Mucosa of descending colon (tissue), 3 donors: ENCODE measurements at regions not wholly inside any gene's neighbourhood (a gene's known extent, or its start where the extent isn't known, plus 50 kb on each side); places are given as distances from the start of the nearest gene placed in this dataset.

Experiments
- ATAC-seq: fragments of 200-7000 bp; cut with Tn5 transposase; one replicate; pipeline ENCODE4 v1.9.1; 2020; ENCODE audit warnings: mild to moderate bottlenecking, moderate library complexity
- DNase-seq, 3 donors: peaks; one replicate each; pipeline ENCODE4 v3.0.0-alpha.2; 2020
- H3K36me3 ChIP-seq: fragments of 200-600 bp; one replicate; pipeline ENCODE4 v1.8.0; 2021; ENCODE audit warnings: low read depth, mild to moderate bottlenecking
- H3K4me1 ChIP-seq: fragments of 200-600 bp; one replicate; pipeline ENCODE4 v1.8.0; 2021; ENCODE audit warnings: low read depth, mild to moderate bottlenecking
- H3K4me3 ChIP-seq: fragments of 200-600 bp; one replicate; pipeline ENCODE4 v1.8.0; 2021; ENCODE audit warnings: mild to moderate bottlenecking
- H3K9me3 ChIP-seq: fragments of 200-600 bp; one replicate; pipeline ENCODE4 v1.8.0; 2021; ENCODE audit warnings: mild to moderate bottlenecking
- intact Hi-C, 2 donors: fragments of 100-400 bp; cut with DNase I in 1 of 2; cut with micrococcal nuclease in 1 of 2; formaldehyde crosslinking; loops; one replicate each; pipeline versions ENCODE4 v1.11.0 to v1.11.1; 2022; cut with DNase I, micrococcal nuclease
- TF ChIP-seq, protein P1 (sequence below): fragments of 200-600 bp; IDR thresholded peaks from one replicate; pipeline ENCODE4 v1.8.0; 2022; ENCODE audit warnings: antibody characterized with exemption, mild to moderate bottlenecking
- donor health status: DM: no; HTN: no; CAD: no; lungs with moderate emphysema.
- donor health status: DM: no; HTN: no; CAD: no.
- donor health status: DM: no; HTN: yes; CAD: no.

DNA sequence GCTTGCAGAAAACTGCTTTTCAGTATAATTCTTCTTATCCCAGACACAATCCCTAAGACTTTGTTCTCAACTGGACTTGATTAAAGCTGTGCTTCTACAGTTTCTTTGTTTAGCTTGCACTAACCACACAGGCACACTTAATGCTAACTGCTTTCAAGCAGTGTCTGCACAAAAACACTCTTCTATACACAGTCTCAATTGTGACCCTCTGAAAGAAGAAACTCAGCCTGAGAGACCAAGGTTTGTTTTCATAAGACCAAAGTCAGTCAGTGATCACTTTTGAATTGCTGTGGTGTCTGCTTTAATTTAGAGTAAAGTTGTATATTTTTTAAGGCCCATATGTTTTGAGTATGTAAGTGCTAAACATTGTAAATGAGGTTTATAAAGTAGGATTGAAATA lies 431.2 kb downstream of the KCTD12 start:
- no peaks in the 10 kb centered on the region for H3K4me1 ChIP-seq
- H3K9me3 ChIP-seq = peaks cover 17% of the 10 kb centered on the region
- no peak overlapping the region for H3K4me3 ChIP-seq
- ATAC-seq = no peak
- no peaks in the 10 kb centered on the region for H3K36me3 ChIP-seq
- DNase-seq = no peak
- intact Hi-C loops = no loop called here
- TF ChIP-seq, protein P1, sequence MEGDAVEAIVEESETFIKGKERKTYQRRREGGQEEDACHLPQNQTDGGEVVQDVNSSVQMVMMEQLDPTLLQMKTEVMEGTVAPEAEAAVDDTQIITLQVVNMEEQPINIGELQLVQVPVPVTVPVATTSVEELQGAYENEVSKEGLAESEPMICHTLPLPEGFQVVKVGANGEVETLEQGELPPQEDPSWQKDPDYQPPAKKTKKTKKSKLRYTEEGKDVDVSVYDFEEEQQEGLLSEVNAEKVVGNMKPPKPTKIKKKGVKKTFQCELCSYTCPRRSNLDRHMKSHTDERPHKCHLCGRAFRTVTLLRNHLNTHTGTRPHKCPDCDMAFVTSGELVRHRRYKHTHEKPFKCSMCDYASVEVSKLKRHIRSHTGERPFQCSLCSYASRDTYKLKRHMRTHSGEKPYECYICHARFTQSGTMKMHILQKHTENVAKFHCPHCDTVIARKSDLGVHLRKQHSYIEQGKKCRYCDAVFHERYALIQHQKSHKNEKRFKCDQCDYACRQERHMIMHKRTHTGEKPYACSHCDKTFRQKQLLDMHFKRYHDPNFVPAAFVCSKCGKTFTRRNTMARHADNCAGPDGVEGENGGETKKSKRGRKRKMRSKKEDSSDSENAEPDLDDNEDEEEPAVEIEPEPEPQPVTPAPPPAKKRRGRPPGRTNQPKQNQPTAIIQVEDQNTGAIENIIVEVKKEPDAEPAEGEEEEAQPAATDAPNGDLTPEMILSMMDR = no peak

DNA sequence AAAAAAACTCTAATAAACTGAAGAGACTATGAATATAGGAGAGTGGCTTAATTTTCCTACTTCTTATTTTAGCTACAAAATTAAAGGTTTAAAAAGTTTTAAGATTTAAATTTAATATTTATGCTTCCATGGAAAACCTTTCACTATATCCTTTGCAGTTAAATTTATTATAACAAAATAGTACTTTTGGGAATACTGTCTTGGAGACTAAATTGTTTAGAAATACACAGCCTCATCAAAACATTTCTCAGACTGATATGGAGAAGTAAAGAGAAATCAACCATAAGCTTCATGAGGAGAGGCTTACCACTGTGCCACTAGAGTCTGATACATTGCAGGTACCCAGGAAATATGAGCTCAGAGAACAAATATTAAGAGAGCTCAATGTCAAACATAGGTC lies 436.5 kb downstream of the KCTD12 start:
- intact Hi-C loops = no loop called here
- TF ChIP-seq, protein P1 = no peak

DNA sequence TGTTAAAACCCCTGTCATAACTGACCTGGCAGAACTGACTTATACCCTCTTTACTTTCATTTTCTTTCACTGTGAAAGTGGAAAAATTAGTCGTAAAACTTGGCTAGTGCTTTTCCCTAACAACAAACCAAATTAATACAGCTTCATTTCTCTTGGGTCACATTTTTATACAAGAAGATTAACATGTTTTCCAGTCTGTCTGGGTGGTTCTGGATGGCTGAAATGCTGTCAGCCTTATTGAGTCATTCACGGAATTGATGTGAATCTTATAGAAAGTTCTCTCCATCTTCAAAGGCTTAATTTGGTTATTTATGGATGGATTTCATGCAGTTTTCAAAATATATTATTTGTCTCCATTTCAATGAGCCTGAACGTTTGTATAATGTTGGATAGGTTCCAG lies 440.0 kb downstream of the KCTD12 start:
- no peaks in the 10 kb centered on the region for H3K9me3 ChIP-seq
- no peaks in the 10 kb centered on the region for H3K36me3 ChIP-seq
- TF ChIP-seq, protein P1 = no peak
- no peak overlapping the region for H3K4me3 ChIP-seq
- DNase-seq (no peak), ATAC-seq (no peak)
- intact Hi-C loops = no loop called here
- no peaks in the 10 kb centered on the region for H3K4me1 ChIP-seq

More for the DNA sequence above, 436.5 kb downstream of the KCTD12 start:
- no peak overlapping the region for H3K4me3 ChIP-seq
- H3K36me3 ChIP-seq = no peaks in the 10 kb centered on the region
- ATAC-seq (no peak), DNase-seq (no peak)
- H3K9me3 ChIP-seq = peaks cover 17% of the 10 kb centered on the region
- H3K4me1 ChIP-seq = no peaks in the 10 kb centered on the region

DNA sequence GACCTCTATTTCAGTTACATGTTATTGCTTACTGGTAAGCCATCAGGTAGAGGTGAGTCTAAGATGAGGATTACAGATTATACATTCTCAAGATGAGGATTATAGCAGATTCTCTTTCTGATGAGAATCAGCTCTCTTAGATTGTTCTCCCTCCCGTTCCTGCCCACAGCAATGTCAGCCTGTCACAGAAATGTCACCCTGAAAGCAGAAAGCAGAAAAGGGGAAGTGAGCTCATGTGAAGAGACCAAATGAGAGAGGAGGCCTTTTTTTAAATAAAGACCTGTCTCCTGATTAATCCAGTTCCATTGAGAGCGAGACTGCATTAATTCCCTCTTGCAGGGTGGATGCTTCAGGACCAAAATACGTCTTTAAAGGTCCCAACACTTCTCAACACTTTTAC lies 445.6 kb downstream of the KCTD12 start:
- Histone ChIP-seq H3K9me3 (no peaks in the 10 kb centered on the region), H3K4me1 (no peaks in the 10 kb centered on the region), H3K36me3 (no peaks in the 10 kb centered on the region), H3K4me3 (no peak overlapping the region)
- TF ChIP-seq, protein P1 = no peak
- ATAC-seq (no peak), DNase-seq (no peak)
- intact Hi-C loops = no loop called here

DNA sequence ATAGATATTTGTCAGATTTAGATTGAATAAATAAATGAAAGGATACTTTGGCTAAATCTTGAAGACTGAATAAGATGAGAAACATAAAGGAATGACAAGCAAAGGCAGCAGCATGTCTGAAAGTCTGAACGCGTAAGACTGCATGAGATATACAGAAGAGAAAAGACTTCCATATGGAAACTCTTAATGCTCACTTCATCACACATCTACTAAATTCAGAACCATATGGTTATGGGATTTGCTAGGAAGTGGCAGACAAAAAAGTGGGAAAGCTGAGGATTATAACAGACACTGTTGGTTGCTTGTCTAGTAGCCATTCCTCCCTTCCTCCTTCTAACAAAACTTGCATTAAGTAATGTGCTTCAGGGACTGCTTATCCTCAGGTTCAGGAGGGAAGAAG lies 446.7 kb downstream of the KCTD12 start:
- no peaks in the 10 kb centered on the region for H3K4me1 ChIP-seq
- DNase-seq = no peak
- intact Hi-C loops = no loop called here
- H3K36me3 ChIP-seq = no peaks in the 10 kb centered on the region
- ATAC-seq = no peak
- no peaks in the 10 kb centered on the region for H3K9me3 ChIP-seq
- TF ChIP-seq, protein P1 = no peak
- no peak overlapping the region for H3K4me3 ChIP-seq

DNA sequence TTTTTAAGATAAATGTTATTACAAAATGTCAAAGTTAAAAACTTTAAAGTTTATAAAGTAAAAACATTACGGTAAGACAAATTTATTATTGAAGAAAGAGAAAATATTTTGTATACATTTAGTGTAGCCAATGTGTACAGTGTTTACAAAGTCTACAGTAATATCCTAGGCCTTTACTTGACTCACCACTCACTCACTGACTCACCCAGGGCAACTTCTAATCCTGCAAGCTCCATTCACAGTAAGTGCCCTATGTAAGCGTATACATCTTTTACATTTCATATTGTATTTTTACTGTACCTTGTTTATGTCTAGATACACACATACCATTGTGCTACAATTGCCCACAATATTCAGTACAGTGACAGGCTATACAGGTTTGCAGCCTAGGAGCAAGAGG lies 448.2 kb downstream of the KCTD12 start:
- TF ChIP-seq, protein P1 = no peak
- DNase-seq = no peak
- no peaks in the 10 kb centered on the region for H3K36me3 ChIP-seq
- no peak overlapping the region for H3K4me3 ChIP-seq
- ATAC-seq = no peak
- intact Hi-C loops = no loop called here
- no peaks in the 10 kb centered on the region for H3K4me1 ChIP-seq
- no peaks in the 10 kb centered on the region for H3K9me3 ChIP-seq
